Spleen (tissue), 7 donors: ENCODE measurements at regions not wholly inside any gene's neighbourhood (a gene's known extent, or its start where the extent isn't known, plus 50 kb on each side); places are given as distances from the start of the nearest gene placed in this dataset.

Experiments used
- CTCF ChIP-seq, 11 experiments: fragments of 200-600 bp in 7 of 11; fragments of 450-650 bp in 4 of 11; sonication (generic) in 4 of 11; IDR thresholded peaks in 8 of 11; conservative IDR thresholded peaks in 3 of 11; 1 replicate in 7 of 11; 2 replicates in 4 of 11; pipeline versions ENCODE4 v1.4.0 to v1.8.0; 2016 to 2021; ENCODE audit warnings: antibody characterized with exemption in 11 of 11, inconsistent platforms in 4 of 11, mild to moderate bottlenecking in 1 of 11
- POLR2AphosphoS5 ChIP-seq, 3 donors: sonication (generic); formaldehyde crosslinking; IDR thresholded peaks; one replicate each; pipeline ENCODE4 v1.5.1; 2017; ENCODE audit warnings: antibody characterized with exemption in 3 of 3
- donor health status: DM: no; HTN: no; CAD: no; lungs with moderate emphysema.
- donor health status: DM: no; HTN: no; CAD: no.
- donor health status: DM: no; HTN: no; CAD: no.

DNA sequence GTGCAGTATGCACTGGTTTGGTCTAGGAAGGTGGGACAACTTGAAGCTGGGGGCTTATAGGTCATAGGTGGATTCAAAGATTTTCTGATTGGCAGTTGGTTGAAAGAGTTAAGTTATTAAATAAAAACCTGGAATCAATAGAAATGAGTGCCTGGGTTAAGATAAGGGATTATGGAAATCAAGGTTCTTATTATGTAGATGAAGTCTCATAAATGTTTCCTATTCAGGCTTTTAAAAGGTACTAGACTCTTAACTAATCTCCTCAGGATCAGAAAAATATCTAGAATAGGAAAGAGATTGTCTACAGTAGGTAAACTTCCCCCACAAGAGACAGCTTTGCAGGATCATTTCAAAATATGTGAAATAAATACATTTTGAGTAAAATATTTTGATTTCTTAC is 163.3 kb upstream of the FBN2 start:
- TF ChIP-seq CTCF (IDR thresholded peaks at IDR 0.05 in 8 of 11, conservative IDR thresholded peaks at IDR 0.05 in 3 of 11) (no peak), POLR2AphosphoS5 (IDR thresholded peaks at IDR 0.05) (no peak)
